Globus pallidus (tissue), 1 donor: ENCODE measurements at regions not wholly inside any gene's neighbourhood (a gene's known extent, or its start where the extent isn't known, plus 50 kb on each side); places are given as distances from the start of the nearest gene placed in this dataset.

Source experiments
- DNase-seq: peaks from one replicate; pipeline ENCODE4 v3.0.0-alpha.2; 2015; ENCODE audit warnings: low spot score

- no peak for DNase-seq
Measured at GRCh38 chr15:36263666-36264065, 315.8 kb upstream of the CDIN1 start.

DNA sequence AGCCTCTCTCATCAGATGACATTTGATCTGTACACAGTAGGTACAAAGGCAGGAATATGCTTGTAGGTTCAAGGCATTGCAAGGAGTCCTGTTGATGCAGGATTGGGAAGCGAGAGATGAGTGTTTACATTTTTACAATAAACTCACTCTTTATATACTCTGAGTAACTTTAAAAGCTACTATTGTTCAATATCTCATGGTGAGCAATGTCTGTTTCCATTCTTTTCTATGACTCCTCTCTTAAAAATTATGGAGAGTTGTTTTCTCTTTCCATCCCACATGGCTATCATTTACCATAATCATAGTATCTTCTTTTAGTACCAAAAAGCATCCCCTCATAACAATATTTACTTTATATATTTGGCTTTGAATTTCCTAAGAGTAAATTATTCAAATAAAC is 314.0 kb upstream of the CDIN1 start:
- DNase-seq: no peak

- no peak for DNase-seq
Measured at GRCh38 chr15:36271048-36271447, 308.4 kb upstream of the CDIN1 start.

DNA sequence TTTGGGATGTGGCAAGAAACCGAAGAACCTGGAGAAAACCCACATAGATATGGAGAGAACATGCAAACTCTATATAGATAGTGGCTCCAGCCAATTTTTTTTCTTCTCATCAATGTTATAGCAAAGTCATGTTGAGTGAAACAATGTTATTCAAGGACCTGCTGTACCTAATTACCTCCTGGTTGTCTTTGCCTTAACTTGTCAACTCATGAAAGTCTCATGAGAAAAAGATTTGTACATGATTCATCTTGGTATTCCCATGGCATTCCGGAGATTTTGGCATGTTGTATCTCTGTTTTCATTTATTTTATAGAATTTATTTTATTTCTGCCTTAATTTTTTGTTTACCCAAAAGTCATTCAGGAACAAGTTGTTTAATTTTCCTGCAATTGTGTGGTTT is 303.8 kb upstream of the CDIN1 start:
- DNase-seq: no peak

DNA sequence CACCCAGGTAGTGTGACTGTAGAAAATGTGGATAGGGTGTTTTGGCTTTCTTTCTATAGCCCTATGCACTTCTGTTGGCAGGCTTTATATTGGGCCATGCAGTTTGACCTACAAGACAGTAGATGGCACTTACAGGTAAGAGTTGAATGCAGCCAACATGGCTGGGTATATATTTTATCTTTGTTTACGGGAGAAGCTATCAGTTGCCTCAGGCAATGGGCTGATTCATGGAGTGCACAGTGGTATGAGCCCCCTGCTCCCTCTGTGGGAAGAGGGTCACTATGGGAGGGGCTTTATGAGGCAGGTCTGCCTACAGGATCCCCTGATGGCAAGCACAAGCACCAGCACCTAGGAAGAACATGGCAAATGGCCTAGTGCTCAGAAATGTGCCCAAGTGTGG is 301.2 kb upstream of the CDIN1 start:
- DNase-seq: no peak

DNA sequence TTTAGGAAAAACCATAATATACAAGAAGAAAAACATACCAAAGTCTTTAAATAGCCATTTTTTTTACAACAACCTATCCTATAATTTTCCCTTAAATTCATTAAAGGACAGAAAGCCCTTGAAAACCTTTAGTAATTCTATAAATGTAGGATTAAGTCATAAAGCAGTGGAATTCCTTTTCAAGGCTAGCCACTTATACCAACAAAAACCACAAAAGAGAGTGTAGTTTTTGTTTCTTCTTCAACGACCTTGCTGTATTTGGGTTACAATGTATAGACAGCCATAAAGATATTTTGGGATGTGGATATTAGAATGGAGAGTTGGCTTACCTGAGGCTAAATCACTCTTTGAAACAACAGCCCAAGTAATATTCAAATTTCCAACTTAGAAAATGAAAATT is 296.6 kb upstream of the CDIN1 start:
- DNase-seq: no peak

DNA sequence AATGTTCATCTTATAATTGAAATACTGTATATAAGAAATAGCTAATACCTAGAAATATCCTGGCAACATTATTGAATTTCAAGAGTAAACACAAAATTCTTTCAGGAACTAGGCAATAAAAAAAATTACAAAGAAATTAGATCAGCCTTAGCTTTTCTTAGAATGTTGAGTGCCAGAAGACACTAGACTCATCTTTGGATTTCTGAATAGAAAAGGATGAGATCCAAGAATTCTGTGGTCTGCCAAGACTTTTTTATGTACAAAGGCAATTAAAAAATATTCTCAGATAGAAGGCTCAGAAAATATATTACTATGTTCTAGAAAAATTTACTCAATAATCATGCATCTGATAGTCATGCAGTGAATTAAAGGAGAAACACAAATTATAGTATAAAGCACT is 294.5 kb upstream of the CDIN1 start:
- DNase-seq: no peak

GRCh38 chr15:36291501-36291900 is 287.9 kb upstream of the CDIN1 start:
- DNase-seq: no peak

DNA sequence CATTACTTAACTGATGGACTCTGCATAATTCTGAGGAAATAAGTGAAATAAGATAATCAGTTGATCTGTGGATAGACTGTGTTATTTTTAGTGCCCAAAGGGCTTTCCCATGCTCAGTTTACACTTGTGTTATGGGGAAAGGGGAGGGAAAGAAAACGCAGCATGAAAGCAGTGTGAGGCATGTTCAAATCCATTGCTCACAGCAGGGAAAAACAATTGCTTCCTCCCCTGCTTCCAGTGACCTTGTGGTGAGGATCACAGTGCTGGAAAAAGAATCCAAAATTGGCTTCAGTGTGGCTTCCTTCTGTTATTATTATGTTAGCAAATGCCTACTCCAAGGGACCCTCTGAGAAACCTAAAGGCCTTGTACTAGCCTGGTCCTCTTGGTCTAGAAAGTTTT is 285.1 kb upstream of the CDIN1 start:
- no peak for DNase-seq

DNA sequence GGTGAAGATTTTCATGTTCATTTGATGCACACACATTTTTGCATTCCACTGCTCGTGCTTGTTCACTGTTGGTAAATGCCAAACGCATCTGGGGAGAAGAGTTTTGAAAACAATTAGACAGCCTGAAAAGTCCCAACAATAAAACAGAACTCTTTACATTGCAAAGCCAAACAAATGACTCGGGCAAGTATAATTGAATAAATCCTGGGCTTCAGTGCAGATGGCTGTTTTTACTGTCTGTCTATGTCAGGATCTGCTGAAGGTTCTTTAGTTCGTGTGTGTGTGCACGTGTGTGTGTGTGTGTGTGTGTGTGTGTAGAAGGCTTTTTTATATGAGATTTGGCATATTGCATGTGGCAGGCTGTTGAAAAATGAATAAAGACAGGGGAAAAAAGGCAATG is 277.5 kb upstream of the CDIN1 start:
- no peak for DNase-seq

DNA sequence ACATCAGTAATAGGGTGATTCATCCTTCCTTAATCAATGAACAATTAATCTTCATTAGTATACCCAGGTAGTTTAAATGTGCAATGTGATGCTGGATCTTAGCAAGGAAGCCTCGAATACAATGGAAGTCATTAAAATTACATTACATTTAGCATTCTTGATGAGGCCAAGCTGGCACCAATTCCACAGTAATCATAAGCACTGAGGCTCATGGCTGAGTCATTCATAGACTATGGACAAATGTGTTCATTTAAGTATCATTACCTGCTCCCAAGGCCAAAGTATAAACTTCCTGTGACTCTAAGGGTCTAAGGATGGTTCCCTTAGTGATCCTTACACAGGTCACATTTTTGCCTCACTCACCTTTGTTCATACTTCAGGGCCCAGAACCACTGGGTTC is 266.4 kb upstream of the CDIN1 start:
- DNase-seq: no peak

DNA sequence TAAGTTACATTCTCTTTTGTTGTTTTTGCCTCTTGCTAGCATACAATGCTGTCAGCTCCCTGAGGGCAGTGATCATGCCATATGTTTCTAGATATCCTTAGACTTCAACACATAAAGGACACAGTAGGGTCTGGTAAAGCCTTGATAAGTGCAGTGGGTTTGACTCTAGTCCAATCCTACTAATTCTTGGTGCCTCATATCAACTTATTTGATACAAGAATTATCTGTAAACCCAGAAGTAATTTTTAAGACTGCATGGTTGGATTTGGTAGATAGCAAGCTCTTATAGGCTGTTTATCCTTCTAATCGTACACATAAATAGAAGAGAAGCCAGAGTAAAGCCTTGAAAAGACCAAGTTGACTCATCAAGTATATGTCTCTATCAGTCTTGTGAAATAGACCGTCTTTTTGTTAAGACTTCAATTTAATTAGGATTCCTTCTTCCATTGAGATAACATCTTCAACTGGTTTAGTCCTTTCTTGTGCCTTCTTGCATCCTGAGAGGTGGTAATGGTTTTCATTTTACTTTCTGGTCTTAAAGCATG is 265.6 kb upstream of the CDIN1 start:
- DNase-seq: no peak

DNA sequence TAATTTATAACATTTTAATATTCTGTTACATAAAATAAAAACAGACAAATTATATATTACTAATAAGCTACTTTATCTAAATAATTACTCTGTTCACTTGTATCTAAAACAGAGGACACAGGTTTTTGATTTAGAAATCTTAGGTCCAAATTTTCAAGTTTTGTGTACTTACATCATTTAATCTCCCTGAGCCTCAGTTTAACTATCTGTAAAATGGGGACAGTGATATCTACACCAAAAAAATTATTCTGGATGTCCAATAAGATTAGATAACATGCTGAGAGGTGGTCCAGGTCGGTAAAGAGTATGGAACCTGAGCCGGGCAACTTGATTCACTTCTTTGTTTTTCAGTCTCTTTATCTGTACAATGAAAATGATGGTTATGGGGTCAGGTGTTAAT is 263.8 kb upstream of the CDIN1 start:
- DNase-seq: no peak

DNA sequence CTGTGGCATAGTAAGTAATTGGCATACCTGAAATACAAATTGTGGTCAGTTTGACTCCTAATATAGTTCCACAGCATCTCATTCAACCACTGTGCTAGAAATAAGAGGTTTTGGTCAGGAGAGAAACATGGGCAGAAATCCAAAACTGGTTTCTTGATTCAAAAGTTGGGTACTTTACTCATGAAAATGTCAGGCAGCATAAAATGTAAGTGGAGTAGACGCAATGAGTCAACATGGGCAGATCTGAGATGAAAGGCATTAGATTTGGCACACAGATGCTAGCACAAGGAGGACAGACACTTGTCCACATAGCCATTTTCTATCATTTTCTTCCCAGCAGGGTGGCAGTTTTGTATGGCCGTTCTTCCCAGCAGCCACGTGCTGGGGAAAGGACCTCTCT is 255.8 kb upstream of the CDIN1 start:
- DNase-seq: no peak

DNA sequence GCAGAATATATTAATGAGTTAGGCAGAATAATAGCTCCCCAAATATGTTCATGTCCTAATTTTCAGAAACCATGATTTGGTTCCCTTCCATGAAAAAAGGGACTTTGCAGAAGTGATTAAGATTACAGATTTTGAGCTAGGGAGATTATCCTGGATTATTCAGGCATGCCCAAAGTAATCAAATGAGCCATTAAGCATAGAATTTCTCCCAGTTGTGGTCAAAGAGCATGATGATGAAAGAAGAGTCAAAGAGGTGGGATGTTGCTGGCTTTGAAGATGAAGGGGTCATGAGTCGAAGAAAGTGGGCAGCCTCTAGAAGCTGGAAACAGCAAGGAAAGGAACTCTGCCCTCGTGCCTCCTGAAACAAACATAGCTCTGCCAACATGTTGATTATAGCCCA is 254.2 kb upstream of the CDIN1 start:
- DNase-seq: no peak

DNA sequence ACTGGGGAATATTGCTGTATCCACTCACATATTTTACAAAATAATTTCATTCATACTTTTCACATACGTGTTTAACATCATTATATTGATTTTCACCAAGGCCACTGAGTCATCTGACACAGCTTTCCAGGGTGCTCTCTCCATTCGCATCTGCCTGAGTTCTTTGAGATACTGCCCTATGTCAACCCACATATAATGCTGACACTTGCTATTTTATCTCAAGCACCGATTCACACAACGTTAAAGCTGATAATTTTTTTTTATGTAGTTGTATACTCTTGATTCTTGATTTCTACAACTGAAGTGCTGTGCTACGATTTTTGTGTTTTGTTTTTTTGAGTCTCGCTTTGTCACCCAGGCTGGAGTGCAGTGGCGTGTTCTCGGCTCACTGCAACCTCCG is 249.8 kb upstream of the CDIN1 start:
- no peak for DNase-seq

DNA sequence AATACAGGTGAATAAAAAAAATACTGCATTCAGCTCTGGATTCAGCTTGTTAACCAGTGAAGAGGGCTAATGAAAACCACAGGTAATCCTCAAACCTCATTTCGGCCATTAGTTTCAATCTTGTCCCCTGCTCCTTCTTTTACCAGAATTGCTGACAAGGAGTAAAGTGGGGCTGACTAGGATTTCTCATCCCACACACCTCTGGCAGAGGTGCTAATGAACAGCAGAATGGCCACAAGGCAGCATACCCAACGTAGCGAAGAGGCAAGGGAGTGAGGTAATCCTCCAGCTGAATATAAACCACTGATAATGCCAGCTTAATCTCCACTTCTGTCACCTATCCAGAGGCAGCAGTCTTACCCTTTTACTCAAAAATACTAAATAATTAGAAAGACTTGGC is 248.8 kb upstream of the CDIN1 start:
- no peak for DNase-seq

DNA sequence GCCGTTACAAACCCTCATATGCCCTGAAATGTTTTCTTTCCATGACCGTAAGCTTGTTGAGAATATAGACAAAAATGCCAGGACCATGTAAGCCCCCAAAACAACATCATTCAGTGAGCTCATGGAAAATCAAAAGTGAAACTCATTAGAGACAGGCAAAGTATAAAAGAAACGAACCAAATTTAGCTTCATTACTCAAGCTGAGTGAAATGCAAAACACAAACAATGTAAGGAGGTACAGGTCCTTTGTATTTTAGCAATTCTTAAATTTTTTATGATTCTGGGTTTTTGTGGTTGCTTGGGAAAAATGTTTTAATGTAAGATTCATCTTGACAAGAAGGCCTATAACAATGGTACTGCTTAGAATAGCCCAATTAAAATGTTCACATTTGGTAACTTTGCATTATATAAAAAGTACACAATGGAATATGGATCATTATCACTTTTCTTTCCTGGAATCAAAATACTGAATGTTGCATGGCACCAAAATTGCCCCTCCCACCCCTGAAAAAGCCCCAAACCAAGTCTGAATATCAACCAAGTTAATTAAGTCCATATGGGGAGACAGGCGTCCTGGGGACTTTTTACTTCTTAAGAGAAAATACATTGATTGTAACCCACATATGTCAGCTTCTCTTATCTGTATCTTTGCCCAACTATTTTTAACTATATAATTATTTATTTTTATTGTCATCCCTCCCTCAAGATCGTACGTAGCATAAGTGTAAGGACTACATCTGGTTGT is 247.7 kb upstream of the CDIN1 start:
- no peak for DNase-seq

- DNase-seq: no peak
Measured at GRCh38 chr15:36332301-36332700, 247.1 kb upstream of the CDIN1 start.

- no peak for DNase-seq
Measured at GRCh38 chr15:36332896-36333295, 246.5 kb upstream of the CDIN1 start.

DNA sequence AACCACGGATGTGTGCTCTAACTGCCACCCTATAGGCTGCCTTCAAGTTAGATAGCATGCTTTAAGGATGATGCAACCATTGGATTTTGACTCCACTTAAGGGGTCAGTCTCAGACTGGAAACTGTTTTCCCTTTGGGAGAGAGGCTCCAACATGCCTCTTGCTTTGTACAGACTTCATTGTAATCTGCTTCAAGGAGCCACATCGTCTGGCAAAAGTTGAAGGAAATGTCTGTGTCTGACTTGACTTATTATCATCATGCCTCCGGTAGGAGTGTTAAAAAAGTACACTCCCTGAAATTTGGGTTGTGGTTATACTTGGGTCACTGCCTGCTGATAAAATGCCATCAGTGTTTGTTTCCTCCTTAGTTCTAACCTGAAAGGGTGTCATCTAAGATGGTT is 245.4 kb upstream of the CDIN1 start:
- DNase-seq: no peak

- DNase-seq: no peak
Measured at GRCh38 chr15:36335224-36335623, 244.2 kb upstream of the CDIN1 start.

DNA sequence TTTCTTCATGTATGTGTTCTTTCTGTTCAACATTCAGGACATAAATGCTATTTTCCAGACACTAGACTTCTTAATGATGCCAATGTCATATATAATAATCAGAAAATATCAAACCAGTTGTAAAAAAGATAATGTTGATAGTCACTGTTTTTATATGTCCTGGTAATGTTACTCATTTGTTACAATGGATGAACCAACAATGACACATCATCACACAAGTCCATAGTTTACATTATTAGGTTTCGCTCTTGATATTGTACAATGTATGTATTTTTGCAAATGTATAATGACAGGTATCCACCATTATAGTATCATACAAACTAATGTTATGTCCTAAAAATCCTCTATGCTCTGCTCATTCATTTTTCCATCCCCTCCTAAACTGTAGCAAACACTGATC is 243.8 kb upstream of the CDIN1 start:
- no peak for DNase-seq

DNA sequence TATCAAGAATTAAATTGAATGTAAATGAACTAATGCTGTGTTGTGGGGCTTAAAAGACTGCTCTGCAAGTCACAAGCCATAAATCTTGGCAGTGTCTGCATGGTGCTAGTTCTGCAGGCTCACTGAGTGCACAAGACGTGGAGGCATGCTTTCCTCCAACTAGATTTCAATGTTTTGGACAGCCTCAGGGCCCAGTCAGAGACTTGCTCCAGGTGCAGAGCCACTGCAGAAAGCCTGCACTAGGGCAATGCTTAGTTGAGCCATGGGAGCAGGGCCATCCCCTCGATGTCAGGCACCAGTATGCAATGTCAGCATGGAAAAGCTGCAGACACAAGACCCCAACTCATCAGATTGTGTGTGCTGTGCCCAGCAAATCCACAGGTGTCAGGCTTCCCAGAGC is 234.5 kb upstream of the CDIN1 start:
- no peak for DNase-seq
